ENCODE measurements at regions not wholly inside any gene's neighbourhood (a gene's known extent, or its start where the extent isn't known, plus 50 kb on each side); places are given as distances from the start of the nearest gene placed in this dataset.

DNA sequence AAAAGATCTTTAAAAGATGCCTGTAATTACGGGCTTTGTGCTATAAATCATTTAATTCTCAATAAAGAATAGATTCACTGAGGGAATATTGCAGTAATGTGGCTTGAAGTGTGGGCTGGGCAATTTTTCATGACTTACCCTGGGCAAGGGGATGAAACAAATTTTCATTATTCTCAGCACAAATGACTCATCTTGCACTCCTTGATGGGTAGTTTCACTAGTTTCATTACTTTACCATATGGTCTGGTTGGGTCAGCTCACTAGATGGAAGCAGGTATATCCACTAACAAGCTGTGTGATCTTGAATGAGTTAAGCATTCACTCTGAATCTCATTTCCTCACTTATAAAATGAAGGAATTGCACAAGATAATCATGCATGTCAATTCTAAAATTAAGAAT, 234.3 kb downstream of the ABCC12 start:
- TF ChIP-seq, protein P1, sequence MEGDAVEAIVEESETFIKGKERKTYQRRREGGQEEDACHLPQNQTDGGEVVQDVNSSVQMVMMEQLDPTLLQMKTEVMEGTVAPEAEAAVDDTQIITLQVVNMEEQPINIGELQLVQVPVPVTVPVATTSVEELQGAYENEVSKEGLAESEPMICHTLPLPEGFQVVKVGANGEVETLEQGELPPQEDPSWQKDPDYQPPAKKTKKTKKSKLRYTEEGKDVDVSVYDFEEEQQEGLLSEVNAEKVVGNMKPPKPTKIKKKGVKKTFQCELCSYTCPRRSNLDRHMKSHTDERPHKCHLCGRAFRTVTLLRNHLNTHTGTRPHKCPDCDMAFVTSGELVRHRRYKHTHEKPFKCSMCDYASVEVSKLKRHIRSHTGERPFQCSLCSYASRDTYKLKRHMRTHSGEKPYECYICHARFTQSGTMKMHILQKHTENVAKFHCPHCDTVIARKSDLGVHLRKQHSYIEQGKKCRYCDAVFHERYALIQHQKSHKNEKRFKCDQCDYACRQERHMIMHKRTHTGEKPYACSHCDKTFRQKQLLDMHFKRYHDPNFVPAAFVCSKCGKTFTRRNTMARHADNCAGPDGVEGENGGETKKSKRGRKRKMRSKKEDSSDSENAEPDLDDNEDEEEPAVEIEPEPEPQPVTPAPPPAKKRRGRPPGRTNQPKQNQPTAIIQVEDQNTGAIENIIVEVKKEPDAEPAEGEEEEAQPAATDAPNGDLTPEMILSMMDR (conservative IDR thresholded peaks at IDR 0.05; ENCODE audit: low read length): no peak
- TF ChIP-seq EZH2phosphoT487 (IDR thresholded peaks at IDR 0.05; ENCODE audit: borderline replicate concordance, low read depth, low read length): no peak

All from OCI-LY7 (cell line).